GM12872 (cell line): ENCODE measurements at regions not wholly inside any gene's neighbourhood (a gene's known extent, or its start where the extent isn't known, plus 50 kb on each side); places are given as distances from the start of the nearest gene placed in this dataset.

ENCODE experiments used
- CTCF ChIP-seq: IDR thresholded peaks from 3 replicates; pipeline ENCODE4 v1.5.1; 2011; ENCODE audit warnings: low read depth, mild to moderate bottlenecking, low read length, moderate library complexity; ENCODE audit not compliant: insufficient read depth

GRCh38 chr1:57475366-57475765, 51.5 kb upstream of the DAB1 start:
- TF ChIP-seq CTCF, result no peak

DNA sequence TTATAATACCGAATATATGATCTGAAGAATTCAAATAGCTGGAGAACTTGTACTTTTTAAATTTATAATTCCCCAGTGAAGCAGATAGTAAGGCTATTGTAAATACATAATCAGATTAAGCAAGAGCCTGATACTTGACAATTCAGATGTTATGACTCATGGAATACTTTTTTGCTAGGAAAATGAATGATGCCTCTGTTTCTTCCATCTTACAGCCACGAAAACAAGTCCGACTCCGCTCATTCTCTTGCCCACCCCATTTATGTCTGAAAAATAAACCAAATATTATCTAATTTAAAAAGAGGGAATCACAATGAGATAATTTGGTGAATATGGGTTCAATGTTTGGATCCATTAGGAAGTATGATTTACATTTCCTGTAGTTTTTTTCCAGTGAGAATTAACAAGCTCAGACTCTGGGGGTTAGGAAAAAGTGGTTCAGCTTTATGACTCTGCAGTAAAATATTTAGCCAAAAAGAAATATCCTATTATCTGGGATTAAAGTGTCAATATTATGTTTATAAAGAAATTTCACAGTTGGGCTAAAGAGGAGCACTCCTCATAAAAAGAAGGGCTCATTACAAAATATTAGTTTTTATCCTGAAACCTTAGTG, 50.4 kb upstream of the DAB1 start:
- no peak for TF ChIP-seq CTCF
